ENCODE measurements at regions not wholly inside any gene's neighbourhood (a gene's known extent, or its start where the extent isn't known, plus 50 kb on each side); places are given as distances from the start of the nearest gene placed in this dataset.

- WGBS (ENCODE audit: extremely low coverage, insufficient coverage, insufficient read length), result no CpG with 5 or more reads among the region's 4 CpGs
Measured at GRCh38 chr15:47296881-47297280, 420.4 kb upstream of the SEMA6D start.

GRCh38 chr15:47299846-47300434, 417.4 kb upstream of the SEMA6D start:
- H4K91ac ChIP-seq (ENCODE audit: low read depth, low read length), result no peak overlapping the region
- H3K79me2 ChIP-seq (ENCODE audit: control insufficient read depth, insufficient read depth, low read length, poor library complexity), result no peaks in the 10 kb centered on the region
- no peak overlapping the region for H2BK12ac ChIP-seq (ENCODE audit: low read length)
- no peak overlapping the region for H2BK120ac ChIP-seq (ENCODE audit: insufficient read depth, low read length, poor library complexity)
- no peak overlapping the region for H3K23ac ChIP-seq (ENCODE audit: low read length)
- H3K9ac ChIP-seq (ENCODE audit: low read length), result no peak overlapping the region
- no peak overlapping the region for H3K14ac ChIP-seq (ENCODE audit: low read length)
- H3K4me1 ChIP-seq (ENCODE audit: control insufficient read depth in 1 of 2, insufficient read depth in 2 of 2, low read length in 2 of 2), result no peaks in the 10 kb centered on the region
- H2AK5ac ChIP-seq (ENCODE audit: low read length), result no peak overlapping the region
- no peak overlapping the region for H4K12ac ChIP-seq (ENCODE audit: low read depth, low read length)
- H3K36me3 ChIP-seq (ENCODE audit: control insufficient read depth in 1 of 2, insufficient read depth in 2 of 2, low read length in 2 of 2), result no peaks in the 10 kb centered on the region
- H4K8ac ChIP-seq (ENCODE audit: low read depth, low read length), result no peak overlapping the region
- H3K4me2 ChIP-seq (ENCODE audit: low read length), result no peak overlapping the region
- no peaks in the 10 kb centered on the region for H3K27me3 ChIP-seq (ENCODE audit: insufficient read depth, low read length)
- no peak overlapping the region for H3K18ac ChIP-seq (ENCODE audit: low read length)
- no peak for DNase-seq
- no peak overlapping the region for H3K4ac ChIP-seq (ENCODE audit: low read depth, low read length)
- no peak overlapping the region for H3K4me3 ChIP-seq (ENCODE audit: low read depth, low read length)
- H3K27ac ChIP-seq (ENCODE audit: low read depth, low read length), result no peak overlapping the region
- no peak overlapping the region for H2BK5ac ChIP-seq (ENCODE audit: low read depth, low read length, poor library complexity)
- H2AFZ ChIP-seq (ENCODE audit: insufficient read depth, low read length, poor library complexity), result no peak overlapping the region
- WGBS (ENCODE audit: extremely low coverage, insufficient coverage, insufficient read length), result no CpG with 5 or more reads among the region's 5 CpGs
- H3K79me1 ChIP-seq (ENCODE audit: low read length), result no peaks in the 10 kb centered on the region
- H3K9me3 ChIP-seq (ENCODE audit: insufficient read depth, low read depth, low read length), result peaks cover 2% of the 10 kb centered on the region

More at GRCh38 chr15:47296881-47297280, 420.4 kb upstream of the SEMA6D start:
- no peak for DNase-seq
- Histone ChIP-seq H4K8ac (ENCODE audit: low read depth, low read length) (no peak overlapping the region), H3K4me3 (ENCODE audit: low read depth, low read length) (no peak overlapping the region), H3K4me1 (ENCODE audit: control insufficient read depth in 1 of 2, insufficient read depth in 2 of 2, low read length in 2 of 2) (peaks cover 2 to 3% of the 10 kb centered on the region in 2 experiments), H3K27ac (ENCODE audit: low read depth, low read length) (no peak overlapping the region), H2AK5ac (ENCODE audit: low read length) (no peak overlapping the region), H3K4me2 (ENCODE audit: low read length) (no peak overlapping the region), H3K18ac (ENCODE audit: low read length) (no peak overlapping the region), H2BK120ac (ENCODE audit: insufficient read depth, low read length, poor library complexity) (no peak overlapping the region), H3K27me3 (ENCODE audit: insufficient read depth, low read length) (no peaks in the 10 kb centered on the region), H4K91ac (ENCODE audit: low read depth, low read length) (no peak overlapping the region), H3K79me2 (ENCODE audit: control insufficient read depth, insufficient read depth, low read length, poor library complexity) (no peaks in the 10 kb centered on the region), H3K36me3 (ENCODE audit: control insufficient read depth in 1 of 2, insufficient read depth in 2 of 2, low read length in 2 of 2) (no peaks in the 10 kb centered on the region), H4K12ac (ENCODE audit: low read depth, low read length) (no peak overlapping the region), H3K23ac (ENCODE audit: low read length) (no peak overlapping the region), H3K9ac (ENCODE audit: low read length) (no peak overlapping the region), H2AFZ (ENCODE audit: insufficient read depth, low read length, poor library complexity) (no peak overlapping the region), H3K79me1 (ENCODE audit: low read length) (peaks cover 2% of the 10 kb centered on the region), H3K4ac (ENCODE audit: low read depth, low read length) (no peak overlapping the region), H3K9me3 (ENCODE audit: insufficient read depth, low read depth, low read length) (peaks cover 2% of the 10 kb centered on the region), H2BK5ac (ENCODE audit: low read depth, low read length, poor library complexity) (no peak overlapping the region), H2BK12ac (ENCODE audit: low read length) (no peak overlapping the region), H3K14ac (ENCODE audit: low read length) (no peak overlapping the region)

DNA sequence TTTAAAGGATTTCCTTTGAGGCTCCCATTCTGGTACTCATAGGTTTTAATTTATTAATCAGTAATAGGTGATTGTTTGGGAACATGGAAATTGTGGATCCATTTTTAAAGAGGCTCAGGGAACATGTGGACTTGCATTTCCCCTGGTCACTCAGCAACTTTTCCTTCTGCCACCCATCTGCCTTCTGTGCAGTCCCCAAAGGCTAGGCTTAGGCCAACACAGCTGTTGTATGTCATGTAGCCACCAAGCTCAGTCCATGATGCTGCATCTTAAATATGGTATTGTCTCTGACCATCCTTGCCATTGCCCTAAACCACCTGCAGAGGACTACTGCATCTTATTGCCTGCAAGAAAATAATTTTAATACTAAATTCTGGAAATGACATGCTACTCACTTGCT, 416.7 kb upstream of the SEMA6D start:
- H3K4me3 ChIP-seq (ENCODE audit: low read depth, low read length), result no peak overlapping the region
- H3K4me1 ChIP-seq (ENCODE audit: control insufficient read depth in 1 of 2, insufficient read depth in 2 of 2, low read length in 2 of 2), result no peaks in the 10 kb centered on the region
- H3K79me2 ChIP-seq (ENCODE audit: control insufficient read depth, insufficient read depth, low read length, poor library complexity), result no peaks in the 10 kb centered on the region
- H3K36me3 ChIP-seq (ENCODE audit: control insufficient read depth in 1 of 2, insufficient read depth in 2 of 2, low read length in 2 of 2), result no peaks in the 10 kb centered on the region
- H2BK120ac ChIP-seq (ENCODE audit: insufficient read depth, low read length, poor library complexity), result no peak overlapping the region
- peaks cover 2% of the 10 kb centered on the region for H3K9me3 ChIP-seq (ENCODE audit: insufficient read depth, low read depth, low read length)
- no peak overlapping the region for H3K9ac ChIP-seq (ENCODE audit: low read length)
- no peak overlapping the region for H4K91ac ChIP-seq (ENCODE audit: low read depth, low read length)
- no peaks in the 10 kb centered on the region for H3K27me3 ChIP-seq (ENCODE audit: insufficient read depth, low read length)
- no peak overlapping the region for H3K18ac ChIP-seq (ENCODE audit: low read length)
- no peak overlapping the region for H4K12ac ChIP-seq (ENCODE audit: low read depth, low read length)
- no peak overlapping the region for H3K14ac ChIP-seq (ENCODE audit: low read length)
- no peak overlapping the region for H2AFZ ChIP-seq (ENCODE audit: insufficient read depth, low read length, poor library complexity)
- H2BK5ac ChIP-seq (ENCODE audit: low read depth, low read length, poor library complexity), result no peak overlapping the region
- H3K27ac ChIP-seq (ENCODE audit: low read depth, low read length), result no peak overlapping the region
- H3K4me2 ChIP-seq (ENCODE audit: low read length), result no peak overlapping the region
- H3K79me1 ChIP-seq (ENCODE audit: low read length), result no peaks in the 10 kb centered on the region
- H2BK12ac ChIP-seq (ENCODE audit: low read length), result no peak overlapping the region
- H3K23ac ChIP-seq (ENCODE audit: low read length), result no peak overlapping the region
- no peak for DNase-seq
- H4K8ac ChIP-seq (ENCODE audit: low read depth, low read length), result no peak overlapping the region
- H2AK5ac ChIP-seq (ENCODE audit: low read length), result no peak overlapping the region
- H3K4ac ChIP-seq (ENCODE audit: low read depth, low read length), result no peak overlapping the region

- no peak overlapping the region for H3K18ac ChIP-seq (ENCODE audit: low read length)
- no peak overlapping the region for H3K4me2 ChIP-seq (ENCODE audit: low read length)
- no peak overlapping the region for H3K4ac ChIP-seq (ENCODE audit: low read depth, low read length)
- H2BK120ac ChIP-seq (ENCODE audit: insufficient read depth, low read length, poor library complexity), result no peak overlapping the region
- H3K4me1 ChIP-seq (ENCODE audit: control insufficient read depth in 1 of 2, insufficient read depth in 2 of 2, low read length in 2 of 2), result no peaks in the 10 kb centered on the region
- H2BK5ac ChIP-seq (ENCODE audit: low read depth, low read length, poor library complexity), result no peak overlapping the region
- no peak overlapping the region for H3K27ac ChIP-seq (ENCODE audit: low read depth, low read length)
- H3K36me3 ChIP-seq (ENCODE audit: control insufficient read depth in 1 of 2, insufficient read depth in 2 of 2, low read length in 2 of 2), result no peaks in the 10 kb centered on the region
- no peak overlapping the region for H2AFZ ChIP-seq (ENCODE audit: insufficient read depth, low read length, poor library complexity)
- no CpG with 5 or more reads among the region's 3 CpGs for whole genome bisulfite sequencing (ENCODE audit: extremely low coverage, insufficient coverage, insufficient read length)
- H3K14ac ChIP-seq (ENCODE audit: low read length), result no peak overlapping the region
- H3K23ac ChIP-seq (ENCODE audit: low read length), result no peak overlapping the region
- no peaks in the 10 kb centered on the region for H3K79me1 ChIP-seq (ENCODE audit: low read length)
- H3K9me3 ChIP-seq (ENCODE audit: insufficient read depth, low read depth, low read length), result peaks cover 2% of the 10 kb centered on the region
- no peak overlapping the region for H2BK12ac ChIP-seq (ENCODE audit: low read length)
- no peak overlapping the region for H4K91ac ChIP-seq (ENCODE audit: low read depth, low read length)
- no peak overlapping the region for H4K12ac ChIP-seq (ENCODE audit: low read depth, low read length)
- no peak overlapping the region for H3K4me3 ChIP-seq (ENCODE audit: low read depth, low read length)
- H4K8ac ChIP-seq (ENCODE audit: low read depth, low read length), result no peak overlapping the region
- H3K79me2 ChIP-seq (ENCODE audit: control insufficient read depth, insufficient read depth, low read length, poor library complexity), result no peaks in the 10 kb centered on the region
- DNase-seq, result no peak
- H3K9ac ChIP-seq (ENCODE audit: low read length), result no peak overlapping the region
- no peak overlapping the region for H2AK5ac ChIP-seq (ENCODE audit: low read length)
- no peaks in the 10 kb centered on the region for H3K27me3 ChIP-seq (ENCODE audit: insufficient read depth, low read length)
Measured at GRCh38 chr15:47301481-47301880, 415.8 kb upstream of the SEMA6D start.
